IMR-90 (cell line): ENCODE measurements at regions not wholly inside any gene's neighbourhood (a gene's known extent, or its start where the extent isn't known, plus 50 kb on each side); places are given as distances from the start of the nearest gene placed in this dataset.
"Not testable (repeated sequence)": the region's sequence is repeated elsewhere in the genome, so short reads cannot be mapped to it uniquely, and the experiment has no call there.

Source experiments
- ATAC-seq: fragments of 200-7000 bp; cut with Tn5 transposase; 2 replicates; pipeline ENCODE4 v1.9.1; 2020; ENCODE audit warnings: low read depth, mild to moderate bottlenecking, moderate library complexity
- BruUV-seq: library from RNA; stranded (reverse); fragments of 400-500 nt; replicated peaks from 2 replicates; lab custom pipeline; 2021; lab: Mats Ljungman, UMichigan
- CTCF ChIA-PET: fragments of 300-600 bp; formaldehyde crosslinking; extraction: SDS; loops from one replicate; lab custom pipeline; 2021; ENCODE audit warnings: antibody characterized with exemption; lab: Yijun Ruan, JAX
- POLR2A ChIA-PET: fragments of 300-600 bp; sonication (Branson Sonifier 250); formaldehyde crosslinking; loops from one replicate; lab custom pipeline; 2022; ENCODE audit warnings: antibody characterized with exemption; ENCODE audit not compliant: unreplicated experiment; lab: Charles Lee
- DNase-seq: peaks from one replicate; pipeline ENCODE4 v3.0.0; 2013
- H2AFZ ChIP-seq: replicated peaks from 2 replicates; pipeline ENCODE3; 2013; ENCODE audit warnings: low read length, mild to moderate bottlenecking; ENCODE audit not compliant: poor library complexity
- H2AK5ac ChIP-seq: 2 replicates; pipeline ENCODE4 v1.6.1; 2013; ENCODE audit warnings: low read depth, low read length, inconsistent platforms
- H2AK9ac ChIP-seq: replicated peaks from 2 replicates; pipeline ENCODE3; 2013; ENCODE audit warnings: mild to moderate bottlenecking, low read depth, low read length, moderate library complexity; ENCODE audit not compliant: poor library complexity
- H2BK120ac ChIP-seq: 2 replicates; pipeline ENCODE4 v1.6.1; 2013; ENCODE audit warnings: low read depth, low read length, inconsistent platforms
- H2BK15ac ChIP-seq: 3 replicates; pipeline ENCODE4 v1.6.1; 2013; ENCODE audit warnings: low read depth, low read length, inconsistent platforms
- H2BK20ac ChIP-seq: 2 replicates; pipeline ENCODE4 v1.6.1; 2013; ENCODE audit warnings: low read depth, mild to moderate bottlenecking, inconsistent platforms, low read length, moderate library complexity
- H2BK5ac ChIP-seq: 2 replicates; pipeline ENCODE4 v1.6.1; 2013; ENCODE audit warnings: mild to moderate bottlenecking, low read depth, low read length, inconsistent platforms; ENCODE audit not compliant: poor library complexity, severe bottlenecking
- H3K14ac ChIP-seq: replicated peaks from 2 replicates; pipeline ENCODE4 v1.6.1; 2013; ENCODE audit warnings: low read depth, low read length, inconsistent platforms
- H3K18ac ChIP-seq: 2 replicates; pipeline ENCODE4 v1.6.1; 2013; ENCODE audit warnings: low read depth, low read length, control low read depth
- H3K23ac ChIP-seq: 2 replicates; pipeline ENCODE4 v1.6.1; 2013; ENCODE audit warnings: low read depth, low read length, inconsistent platforms
- H3K27ac ChIP-seq: 2 replicates; pipeline ENCODE4 v1.5.1; 2013; ENCODE audit warnings: mild to moderate bottlenecking, control low read depth, low read length; ENCODE audit not compliant: insufficient read depth
- H3K27me3 ChIP-seq: 2 replicates; pipeline ENCODE4 v1.6.1; 2013; ENCODE audit warnings: low read length; ENCODE audit not compliant: control insufficient read depth, insufficient read depth
- H3K36me3 ChIP-seq: 2 replicates; pipeline ENCODE4 v1.6.1; 2013; ENCODE audit warnings: low read length, mixed read lengths; ENCODE audit not compliant: control insufficient read depth, insufficient read depth
- H3K4ac ChIP-seq: 2 replicates; pipeline ENCODE4 v1.6.1; 2013; ENCODE audit warnings: low read depth, low read length, inconsistent platforms
- H3K4me1 ChIP-seq: 2 replicates; pipeline ENCODE4 v1.6.1; 2013; ENCODE audit warnings: low read length, mixed read lengths; ENCODE audit not compliant: control insufficient read depth, insufficient read depth
- H3K4me2 ChIP-seq: 2 replicates; pipeline ENCODE4 v1.6.1; 2013; ENCODE audit warnings: low read depth, mild to moderate bottlenecking, control low read depth, low read length, moderate library complexity
- H3K4me3 ChIP-seq: 2 replicates; pipeline ENCODE4 v1.5.1; 2013; ENCODE audit warnings: low read depth, mild to moderate bottlenecking, control low read depth, low read length, moderate library complexity; ENCODE audit not compliant: insufficient read depth
- H3K56ac ChIP-seq: 2 replicates; pipeline ENCODE4 v1.6.1; 2013; ENCODE audit warnings: low read length, inconsistent platforms; ENCODE audit not compliant: insufficient read depth; ENCODE audit errors: extremely low read depth
- H3K79me1 ChIP-seq, 2 experiments: 2 replicates each; pipeline ENCODE4 v1.6.1; 2013; ENCODE audit warnings: low read length in 2 of 2, inconsistent platforms in 1 of 2, low read depth in 1 of 2
- H3K9ac ChIP-seq: 2 replicates; pipeline ENCODE4 v1.6.1; 2013; ENCODE audit warnings: low read depth, low read length, control low read depth
- H3K9me1 ChIP-seq: 2 replicates; pipeline ENCODE4 v1.6.1; 2013; ENCODE audit warnings: low read length, inconsistent platforms; ENCODE audit not compliant: insufficient read depth
- H3K9me3 ChIP-seq: 2 replicates; pipeline ENCODE4 v1.6.1; 2013; ENCODE audit warnings: low read length; ENCODE audit not compliant: control insufficient read depth, insufficient read depth
- H4K20me1 ChIP-seq: 2 replicates; pipeline ENCODE4 v1.6.1; 2013; ENCODE audit warnings: low read length, inconsistent platforms; ENCODE audit not compliant: insufficient read depth
- H4K5ac ChIP-seq: 2 replicates; pipeline ENCODE4 v1.6.1; 2013; ENCODE audit warnings: mild to moderate bottlenecking, low read depth, low read length, control low read depth
- H4K8ac ChIP-seq, 2 experiments: 2 replicates each; pipeline ENCODE4 v1.6.1; 2013; ENCODE audit warnings: low read depth in 2 of 2, low read length in 2 of 2, control low read depth in 1 of 2, inconsistent platforms in 1 of 2
- H4K91ac ChIP-seq: 2 replicates; pipeline ENCODE4 v1.6.1; 2013; ENCODE audit warnings: low read depth, low read length, inconsistent platforms; ENCODE audit not compliant: insufficient read depth
- WGBS, 2 experiments: methylation state at CpG; one replicate each; pipeline versions ENCODE4 v1.1.5 to v1.1.7; 2013; ENCODE audit warnings: missing lambda C conversion rate in 2 of 2; ENCODE audit not compliant: insufficient read length in 1 of 2; ENCODE audit errors: extremely low coverage in 2 of 2; 5-methylcytosine and 5-hydroxymethylcytosine counted together
- dilution Hi-C: fragments of 300-500 bp; cut with HindIII; formaldehyde crosslinking; loops from one replicate; pipeline ENCODE4 v1.14.3; 2018; ENCODE audit warnings: low sequenced_read_pairs; ENCODE audit not compliant: unreplicated experiment
- in situ Hi-C: fragments of 300-500 bp; cut with MboI; formaldehyde crosslinking; loops from 3 replicates; pipeline ENCODE4 v1.14.3; 2019; ENCODE audit warnings: low sequenced_read_pairs, inconsistent platforms, mixed read lengths
- intact Hi-C: fragments of 100-400 bp; cut with micrococcal nuclease; formaldehyde crosslinking; loops from 2 replicates; pipeline ENCODE4 v1.10.0; 2022

GRCh38 chr12:43192442-43192841 lies 359.6 kb downstream of the ADAMTS20 start:
- H3K79me1 ChIP-seq, H3K9ac ChIP-seq, H3K4ac ChIP-seq, BruUV-seq, H2BK120ac ChIP-seq, DNase-seq, H2AFZ ChIP-seq, in situ Hi-C loops, POLR2A ChIA-PET, H3K4me2 ChIP-seq, H3K18ac ChIP-seq, H4K91ac ChIP-seq, dilution Hi-C loops, H3K27ac ChIP-seq, H2AK9ac ChIP-seq, H4K5ac ChIP-seq, H3K9me1 ChIP-seq, H4K8ac ChIP-seq, H3K4me3 ChIP-seq, intact Hi-C loops, H3K36me3 ChIP-seq, H2BK15ac ChIP-seq, H3K9me3 ChIP-seq, H2BK5ac ChIP-seq, CTCF ChIA-PET, H3K56ac ChIP-seq, H2AK5ac ChIP-seq, H3K14ac ChIP-seq, H3K4me1 ChIP-seq, ATAC-seq, H3K23ac ChIP-seq, H2BK20ac ChIP-seq, H4K20me1 ChIP-seq, H3K27me3 ChIP-seq: not testable (repeated sequence)
- WGBS, 2 experiments = no CpG with 5 or more reads among the region's 2 CpGs
